CD4-positive, alpha-beta T cell treated with Interleukin-6 for 4 hours (primary cell): ENCODE measurements at regions not wholly inside any gene's neighbourhood (a gene's known extent, or its start where the extent isn't known, plus 50 kb on each side); places are given as distances from the start of the nearest gene placed in this dataset.

Experiments used
- DNase-seq: peaks from one replicate; pipeline ENCODE4 v3.0.0-alpha.2; 2020; ENCODE audit warnings: mixed read lengths

- DNase-seq = no peak
Observed at GRCh38 chr13:34004676-34005075, 186.7 kb downstream of the RFC3 start.

DNA sequence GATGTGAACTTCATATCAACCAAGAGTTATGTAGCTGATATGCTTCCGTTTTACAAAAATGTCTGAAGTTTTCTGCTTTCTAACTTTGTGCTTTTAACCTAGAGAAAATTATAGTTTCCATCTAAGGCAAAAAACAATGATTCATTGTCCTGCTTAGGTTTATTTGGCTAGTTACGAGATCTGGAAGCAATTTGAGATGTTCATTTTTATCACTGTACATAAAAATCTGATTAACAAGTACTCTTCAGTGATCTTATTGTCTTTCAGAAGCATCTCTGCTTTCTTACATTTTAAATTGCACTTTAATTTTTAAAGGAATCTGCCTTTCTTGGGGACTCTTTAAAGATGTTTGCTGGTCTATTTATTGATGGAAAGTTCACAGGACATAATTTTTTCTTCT lies 188.1 kb downstream of the RFC3 start:
- DNase-seq = no peak

DNA sequence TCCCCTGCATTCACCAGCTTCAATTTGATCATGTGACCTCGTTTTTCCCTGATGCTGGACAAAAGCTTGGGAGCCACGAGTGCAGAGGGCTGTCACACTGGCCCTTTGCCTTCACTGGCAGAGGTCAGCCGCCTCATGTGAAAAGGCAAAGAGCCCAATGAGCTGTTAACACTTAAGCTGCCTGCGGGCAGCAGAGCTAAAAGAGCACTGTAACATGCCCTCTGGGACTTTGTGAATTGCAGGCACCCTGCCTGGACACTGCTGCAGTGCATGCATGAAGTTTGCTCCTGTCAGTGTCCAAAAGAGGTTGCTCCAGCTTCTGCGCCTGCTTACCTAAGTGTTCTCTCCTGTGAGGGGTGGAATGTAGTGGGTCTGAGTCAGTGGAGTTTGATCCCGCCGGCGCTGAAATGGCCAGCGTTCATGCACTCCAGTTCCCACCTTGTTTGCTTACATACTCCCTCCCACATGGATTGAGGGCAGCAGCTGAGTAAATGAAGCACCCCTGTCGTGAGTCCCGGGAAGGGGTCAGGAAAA lies 193.7 kb downstream of the RFC3 start:
- DNase-seq = no peak

DNA sequence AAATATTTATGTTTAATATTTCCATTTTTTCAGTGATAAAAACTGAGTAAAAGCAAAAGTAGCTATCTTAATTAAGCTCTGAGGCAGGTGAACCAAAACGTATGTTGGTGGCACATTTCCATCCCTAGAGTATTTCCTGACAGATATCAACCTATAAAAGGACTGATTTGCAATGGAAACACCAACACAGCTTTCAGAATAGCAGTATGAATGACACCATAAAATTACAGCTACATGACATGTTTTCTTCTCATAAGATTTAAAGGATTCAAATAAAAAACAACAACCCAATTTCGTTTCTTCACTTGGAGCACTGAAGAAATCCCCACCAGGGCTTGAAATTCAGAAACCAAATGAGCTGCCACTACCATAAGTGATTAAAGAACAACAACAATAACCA lies 194.4 kb downstream of the RFC3 start:
- DNase-seq = no peak

DNA sequence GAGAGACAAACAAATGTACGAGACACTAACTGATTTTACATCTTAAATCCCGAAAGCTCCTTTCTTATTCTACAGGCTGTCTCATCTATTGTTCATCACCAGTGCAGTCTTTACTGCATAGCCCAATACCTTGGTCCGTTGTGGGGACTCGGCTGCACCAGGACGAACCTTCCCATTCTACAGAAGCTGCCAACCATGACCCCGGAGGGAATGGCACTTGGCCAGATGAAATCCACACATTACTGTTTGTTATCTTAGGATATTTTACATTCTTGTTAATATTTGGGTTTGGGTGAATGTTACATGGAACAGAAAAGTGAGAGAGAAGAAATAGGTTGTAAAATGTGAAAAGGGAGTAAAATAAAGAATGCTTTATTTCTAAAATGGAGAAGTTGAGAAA lies 195.1 kb downstream of the RFC3 start:
- no peak for DNase-seq

DNA sequence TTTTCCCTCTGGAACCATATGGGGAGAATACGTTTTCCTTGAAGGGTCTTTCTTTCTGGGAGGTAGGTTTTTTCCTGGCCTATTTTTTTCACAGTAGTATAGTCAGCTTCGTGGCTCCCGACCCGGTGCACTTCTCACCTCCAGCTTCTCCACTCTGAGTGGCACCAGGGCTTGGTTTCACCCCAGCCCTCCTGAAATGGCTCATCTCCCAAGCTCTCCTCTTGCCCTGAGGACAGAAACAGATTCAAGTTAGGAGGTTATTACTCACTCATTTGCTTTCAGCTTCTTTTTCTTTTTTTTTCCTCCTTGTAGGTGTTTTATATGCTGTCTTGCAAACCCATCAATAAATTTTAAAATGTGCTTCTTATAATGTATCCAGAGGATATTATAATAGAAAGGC lies 199.3 kb downstream of the RFC3 start:
- DNase-seq = no peak

GRCh38 chr13:34019870-34020269 lies 201.9 kb downstream of the RFC3 start:
- no peak for DNase-seq

- no peak for DNase-seq
Observed at GRCh38 chr13:34020388-34020787, 202.4 kb downstream of the RFC3 start.

DNA sequence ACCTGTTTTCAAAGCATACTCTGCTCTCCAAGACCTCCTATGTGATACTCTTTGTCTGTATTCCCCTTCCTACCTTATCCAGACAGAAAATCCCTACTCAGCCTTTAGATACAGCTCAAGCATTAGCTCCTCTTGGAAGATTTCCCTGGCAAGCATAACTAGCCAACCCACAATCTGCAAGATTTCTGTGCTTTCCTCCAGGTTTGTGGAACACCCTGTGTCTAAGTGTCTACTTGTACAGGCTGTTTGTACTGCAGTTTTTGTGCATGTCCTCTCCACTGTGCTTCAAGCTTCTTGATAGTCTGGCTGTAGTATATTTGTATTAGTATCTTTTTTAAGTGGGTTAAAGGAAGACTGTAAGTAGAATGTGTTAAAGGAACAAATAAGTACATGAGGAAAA lies 203.7 kb downstream of the RFC3 start:
- DNase-seq = no peak

- no peak for DNase-seq
Observed at GRCh38 chr13:34025746-34026145, 207.8 kb downstream of the RFC3 start.

DNA sequence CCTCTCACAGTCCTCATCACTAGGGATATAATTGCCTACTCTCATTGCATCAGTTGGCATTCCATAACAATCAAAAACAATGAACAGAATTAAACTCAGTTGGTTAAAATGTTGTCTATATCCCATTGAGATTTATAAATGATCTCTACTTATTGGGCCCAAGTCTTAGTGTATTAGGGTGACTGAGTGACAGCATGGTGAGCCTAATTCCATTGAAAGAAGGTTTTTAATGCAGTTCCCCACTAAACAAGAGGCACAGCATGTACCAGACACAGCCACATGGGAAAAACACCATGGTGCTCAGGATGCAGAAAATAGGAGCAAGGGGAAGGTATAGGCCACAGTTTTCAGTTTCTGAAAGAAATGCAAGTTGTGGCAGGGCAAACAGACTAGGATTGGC lies 208.4 kb downstream of the RFC3 start:
- no peak for DNase-seq

DNA sequence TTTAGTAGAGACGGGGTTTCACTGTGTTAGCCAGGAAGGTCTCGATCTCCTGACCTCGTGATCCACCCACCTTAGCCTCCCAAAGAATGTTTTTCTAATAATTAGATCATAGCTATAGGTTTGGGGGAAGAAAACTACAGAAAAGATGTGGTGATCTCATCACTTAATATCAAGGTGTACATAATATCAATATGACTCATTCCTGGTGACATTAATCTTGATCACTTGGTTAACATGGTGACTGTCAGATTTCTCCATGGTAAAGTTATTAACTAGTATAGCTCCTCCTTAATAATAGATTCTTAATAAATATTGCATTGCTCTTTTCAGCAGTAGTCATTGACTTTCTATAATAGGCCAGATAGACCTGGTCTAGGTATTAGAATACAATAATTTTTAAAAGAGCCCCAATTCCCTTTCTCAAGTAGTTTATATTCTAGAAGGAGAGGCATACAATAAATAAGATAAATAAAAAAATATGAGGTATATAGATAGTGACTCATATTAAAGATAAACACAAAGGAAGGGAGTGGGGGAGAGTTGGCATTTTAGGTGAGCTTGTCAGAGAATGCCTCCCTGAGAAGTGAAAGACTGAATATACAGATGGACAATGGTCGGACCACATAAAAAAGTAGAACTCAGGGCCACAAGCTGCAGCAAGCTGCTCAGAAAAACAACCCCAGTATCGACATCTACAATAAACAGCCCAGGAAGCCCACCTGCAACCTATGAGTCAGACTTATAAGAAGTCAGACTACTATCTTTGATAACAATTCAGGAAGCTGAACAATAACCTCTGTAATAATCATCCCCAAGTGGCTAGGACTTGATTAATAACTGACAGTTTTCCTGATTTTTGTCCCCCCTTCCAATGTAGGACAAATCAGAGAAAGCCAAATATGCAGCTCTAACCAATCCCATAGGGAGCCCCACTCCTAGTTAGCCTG lies 210.8 kb downstream of the RFC3 start:
- no peak for DNase-seq

- DNase-seq = no peak
Observed at GRCh38 chr13:34030782-34031181, 212.8 kb downstream of the RFC3 start.

DNA sequence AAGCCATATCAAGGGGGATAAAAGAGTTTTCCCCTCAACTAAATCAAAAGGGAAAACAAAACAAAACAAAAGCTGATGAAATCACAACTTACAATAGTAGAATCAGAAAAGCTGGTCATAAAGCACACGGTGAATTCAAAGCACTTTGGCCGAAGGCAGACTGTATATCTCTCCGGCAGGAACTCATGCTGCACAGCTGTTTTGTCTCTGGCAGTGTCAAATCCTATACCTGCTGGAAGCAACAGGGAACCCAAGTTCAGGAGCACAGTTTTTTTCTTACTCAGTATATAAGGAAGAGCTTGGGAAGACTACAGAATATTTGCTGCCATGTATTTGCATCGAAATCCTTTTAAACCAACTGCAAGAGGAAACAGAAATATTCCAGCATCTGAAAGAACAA lies 213.7 kb downstream of the RFC3 start:
- DNase-seq = no peak

DNA sequence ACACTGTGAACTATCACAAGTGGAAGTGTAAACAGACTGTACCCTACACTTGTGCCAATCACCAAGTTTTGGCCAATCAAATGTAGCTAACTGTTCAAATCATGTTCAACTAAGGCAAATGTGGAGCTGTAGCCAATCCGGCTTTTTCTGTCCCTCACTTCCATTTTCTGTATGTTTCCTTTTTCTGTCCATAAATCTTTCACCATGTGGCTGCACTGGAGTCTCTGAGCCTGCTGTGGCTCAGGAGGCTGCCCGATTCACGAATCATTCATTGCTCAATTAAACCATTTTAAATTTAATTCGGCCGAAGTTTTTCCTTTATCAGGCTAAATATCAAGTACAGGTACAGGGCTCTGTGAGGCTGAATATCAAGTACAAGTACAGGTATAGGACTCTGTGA lies 216.5 kb downstream of the RFC3 start:
- no peak for DNase-seq

DNA sequence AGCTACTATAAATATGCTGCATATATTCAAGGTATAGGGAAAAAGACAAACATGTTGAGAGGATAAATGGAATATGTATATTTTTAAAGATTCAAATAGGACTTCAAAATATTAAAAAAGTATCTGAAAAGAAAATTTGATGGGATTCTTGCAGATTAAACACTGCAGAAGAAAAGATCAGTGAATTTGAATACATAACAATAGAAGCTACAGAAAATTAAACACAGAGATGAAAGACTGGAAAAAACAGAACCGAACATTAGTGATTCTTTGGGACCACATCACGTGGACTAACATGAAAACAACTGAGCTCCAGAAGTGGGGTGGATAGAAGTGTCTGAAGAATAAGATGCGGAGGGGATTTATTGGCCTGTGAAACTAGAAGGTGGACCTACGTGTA lies 217.2 kb downstream of the RFC3 start:
- DNase-seq = no peak

- no peak for DNase-seq
Observed at GRCh38 chr13:34035676-34036325, 217.9 kb downstream of the RFC3 start.

DNA sequence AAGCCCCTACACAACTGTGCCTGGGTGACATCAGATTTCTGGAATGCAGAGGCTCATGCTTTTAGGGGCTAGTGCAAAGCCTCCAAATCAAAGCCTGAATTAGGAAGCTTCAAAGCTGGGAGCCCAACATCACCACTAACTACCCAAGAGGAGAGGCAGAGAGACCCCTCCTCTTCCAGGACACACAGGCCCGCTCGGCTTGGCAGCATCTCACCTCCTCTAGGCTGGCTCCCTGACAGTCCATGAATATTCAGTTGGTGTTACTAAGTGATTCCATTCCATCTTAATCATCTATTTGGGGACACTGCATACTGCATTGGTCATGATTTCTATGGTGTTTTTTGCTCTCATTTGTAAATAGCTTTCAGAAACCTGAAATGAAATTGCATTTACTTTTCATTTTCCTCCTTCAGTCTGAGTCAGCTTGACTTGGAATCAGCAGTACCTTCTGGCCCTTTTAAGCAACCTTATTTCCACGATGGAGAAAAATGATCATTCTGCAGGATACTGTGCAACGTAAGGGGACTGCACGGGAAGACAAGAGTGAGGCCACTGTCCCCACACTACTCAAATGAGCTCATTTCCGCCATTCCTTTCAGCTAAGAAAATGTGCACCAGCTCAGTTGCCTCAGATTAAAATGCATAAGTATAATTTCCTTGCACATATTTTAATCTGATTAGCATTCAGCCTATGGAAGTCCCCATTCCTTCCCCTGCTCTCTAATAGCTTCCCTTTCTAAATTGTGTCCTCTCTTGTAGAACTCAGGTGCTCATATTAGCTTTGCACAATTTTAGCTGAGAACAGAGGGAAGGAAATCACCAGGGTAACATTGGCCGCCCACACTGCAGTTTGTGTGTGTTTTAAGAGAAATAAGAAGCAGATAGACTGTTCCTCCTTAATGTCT lies 219.9 kb downstream of the RFC3 start:
- DNase-seq = no peak

DNA sequence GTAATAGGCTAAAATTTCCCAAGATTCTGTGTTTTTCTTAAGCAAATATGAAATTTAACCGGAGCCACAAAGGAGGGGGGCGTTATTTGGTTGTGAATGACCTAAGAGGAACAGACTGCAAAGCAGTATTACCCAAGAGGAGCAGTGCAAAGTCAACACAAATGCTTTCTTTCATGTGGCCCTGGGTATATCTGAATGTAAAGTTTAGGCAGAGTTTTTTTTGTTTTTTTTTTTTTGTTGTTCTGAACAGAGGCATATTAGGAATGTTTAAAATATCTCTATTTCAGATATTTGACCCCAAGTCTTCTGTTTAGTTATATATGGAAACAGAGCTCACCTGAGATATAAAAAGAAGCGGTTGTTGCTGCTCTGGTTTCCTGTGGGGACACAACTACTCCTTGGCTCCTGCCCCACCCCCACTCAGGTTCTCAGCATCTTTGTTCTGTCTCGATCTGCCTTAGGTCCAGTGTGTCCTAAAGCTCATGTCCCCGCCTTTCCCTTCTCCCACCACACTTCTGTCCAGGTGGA lies 220.7 kb downstream of the RFC3 start:
- no peak for DNase-seq

DNA sequence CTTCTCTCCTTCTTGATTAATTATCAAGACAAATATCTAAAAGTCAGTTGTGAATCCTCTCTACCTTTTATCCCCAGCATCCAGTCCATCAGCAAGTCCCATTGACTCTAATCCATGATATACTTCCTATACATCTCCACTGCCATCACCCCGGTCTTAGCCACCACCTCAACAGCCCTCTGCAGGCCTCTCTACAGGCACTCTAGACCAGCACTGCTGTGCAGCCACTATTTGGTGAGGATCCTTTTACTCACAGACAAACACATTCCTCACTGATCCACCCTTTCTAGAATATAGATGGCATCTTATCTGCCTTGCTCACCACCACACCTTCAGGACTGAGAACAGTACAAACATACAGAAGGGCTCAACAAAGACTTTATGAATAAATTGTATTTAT lies 221.7 kb downstream of the RFC3 start:
- DNase-seq = no peak

- DNase-seq = no peak
Observed at GRCh38 chr13:34040863-34041262, 222.9 kb downstream of the RFC3 start.

GRCh38 chr13:34044041-34044440 lies 226.1 kb downstream of the RFC3 start:
- DNase-seq = no peak

DNA sequence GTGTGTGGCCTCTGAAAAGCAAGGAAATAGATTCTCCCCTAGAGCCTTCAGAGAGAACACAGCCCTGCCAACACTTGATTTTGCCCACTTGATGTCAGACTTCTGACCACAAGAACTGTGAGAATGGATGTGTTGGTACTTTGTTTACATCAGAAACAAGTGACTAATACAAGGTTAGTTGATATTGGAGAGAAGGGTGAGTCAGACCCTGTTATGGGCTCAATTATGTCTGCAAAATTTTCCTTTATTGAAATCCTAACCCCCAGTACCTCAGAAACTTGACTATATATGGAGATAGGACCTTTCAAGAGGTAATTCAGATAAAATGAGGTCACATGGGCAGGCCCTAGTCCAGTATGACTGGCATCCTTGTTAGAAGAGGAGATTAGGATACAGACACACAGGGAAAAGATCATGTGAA lies 226.7 kb downstream of the RFC3 start:
- no peak for DNase-seq
